OCI-LY7 (cell line): ENCODE measurements at regions not wholly inside any gene's neighbourhood (a gene's known extent, or its start where the extent isn't known, plus 50 kb on each side); places are given as distances from the start of the nearest gene placed in this dataset.
A peak's percentile ranks its signal among the peaks of the same experiment; 100 is the strongest.

Experiments used
- BruUV-seq: library from RNA; stranded (reverse); fragments of 400-500 nt; replicated peaks from 2 replicates; lab custom pipeline; 2021; lab: Mats Ljungman, UMichigan
- CTCF ChIA-PET: fragments of 300-600 bp; sonication (Branson Sonifier 250); formaldehyde crosslinking; loops from one replicate; lab custom pipeline; 2022; ENCODE audit warnings: antibody characterized with exemption; ENCODE audit not compliant: unreplicated experiment; lab: Charles Lee
- POLR2A ChIA-PET: fragments of 300-600 bp; sonication (Branson Sonifier 250); formaldehyde crosslinking; loops from one replicate; lab custom pipeline; 2022; ENCODE audit warnings: antibody characterized with exemption; lab: Charles Lee
- DNase-seq: peaks from one replicate; pipeline ENCODE4 v3.0.0-alpha.2; 2015; ENCODE audit warnings: low spot score
- H2AFZ ChIP-seq: fragments of 200-600 bp; sonication (generic), shearing (Covaris generic); 2 replicates; pipeline ENCODE4 v1.6.1; 2014; ENCODE audit warnings: mild to moderate bottlenecking, antibody characterized with exemption, low read length, moderate library complexity
- H3K27ac ChIP-seq: fragments of 200-600 bp; sonication (generic); 2 replicates; pipeline ENCODE4 v1.5.1; 2014; ENCODE audit warnings: mixed run types, low read depth, mild to moderate bottlenecking, moderate library complexity, low read length, inconsistent platforms; ENCODE audit not compliant: poor library complexity, severe bottlenecking
- H3K36me3 ChIP-seq: fragments of 200-600 bp; sonication (generic); 2 replicates; pipeline ENCODE4 v1.6.1; 2014; ENCODE audit warnings: mild to moderate bottlenecking, antibody characterized with exemption, low read length, moderate library complexity, mixed read lengths; ENCODE audit not compliant: insufficient read depth
- H3K4me1 ChIP-seq: fragments of 200-600 bp; sonication (generic); 2 replicates; pipeline ENCODE4 v1.5.1; 2014; ENCODE audit warnings: mild to moderate bottlenecking, low read length; ENCODE audit not compliant: insufficient read depth, poor library complexity, severe bottlenecking
- H3K4me2 ChIP-seq: fragments of 200-600 bp; sonication (generic); 2 replicates; pipeline ENCODE4 v1.6.1; 2014; ENCODE audit warnings: mild to moderate bottlenecking, low read length
- H3K4me3 ChIP-seq: fragments of 200-600 bp; sonication (generic); 2 replicates; pipeline ENCODE4 v1.5.1; 2014; ENCODE audit warnings: mild to moderate bottlenecking, low read depth, low read length; ENCODE audit not compliant: poor library complexity, severe bottlenecking
- H3K79me2 ChIP-seq: fragments of 200-600 bp; sonication (generic); 2 replicates; pipeline ENCODE4 v1.6.1; 2016; ENCODE audit warnings: low read depth, mild to moderate bottlenecking, low read length, moderate library complexity, mixed read lengths; ENCODE audit not compliant: insufficient read depth
- H3K9me2 ChIP-seq: fragments of 200-600 bp; sonication (generic); 2 replicates; pipeline ENCODE4 v1.6.1; 2016; ENCODE audit warnings: mild to moderate bottlenecking, low read length, mixed read lengths; ENCODE audit not compliant: insufficient read depth
- H3K9me3 ChIP-seq: fragments of 200-600 bp; sonication (generic); 2 replicates; pipeline ENCODE4 v1.6.1; 2014; ENCODE audit warnings: mild to moderate bottlenecking, mixed run types, low read length, mixed read lengths
- H4K20me1 ChIP-seq: fragments of 200-600 bp; sonication (generic); 2 replicates; pipeline ENCODE4 v1.6.1; 2014; ENCODE audit warnings: mild to moderate bottlenecking, antibody characterized with exemption, low read length, moderate library complexity, mixed read lengths; ENCODE audit not compliant: insufficient read depth
- CTCF ChIP-seq: fragments of 200-600 bp; sonication (generic); conservative IDR thresholded peaks from 2 replicates; pipeline ENCODE4 v1.5.1; 2014; ENCODE audit warnings: mild to moderate bottlenecking, antibody characterized with exemption, low read length, moderate library complexity, mixed read lengths
- EZH2phosphoT487 ChIP-seq: fragments of 200-600 bp; sonication (generic); IDR thresholded peaks from 2 replicates; pipeline ENCODE4 v1.6.1; 2018; ENCODE audit warnings: low read depth, borderline replicate concordance, mild to moderate bottlenecking, mixed run types, antibody characterized with exemption, low read length, moderate library complexity, mixed read lengths
- intact Hi-C: fragments of 100-400 bp; cut with micrococcal nuclease; formaldehyde crosslinking; loops from one replicate; pipeline ENCODE4 v1.10.0; 2022; ENCODE audit not compliant: unreplicated experiment

- Histone ChIP-seq H3K79me2 (no peaks in the 10 kb centered on the region), H3K4me2 (no peak overlapping the region), H3K36me3 (no peaks in the 10 kb centered on the region), H3K9me3 (no peaks in the 10 kb centered on the region), H2AFZ (no peak overlapping the region), H3K9me2 (no peaks in the 10 kb centered on the region), H3K4me1 (no peaks in the 10 kb centered on the region), H3K27ac (no peak overlapping the region), H3K4me3 (no peak overlapping the region), H4K20me1 (no peaks in the 10 kb centered on the region)
- TF ChIP-seq EZH2phosphoT487 = no peak
- TF ChIP-seq CTCF = peak; percentile 35; the same call in 1 of the 2 replicates
- no peak for DNase-seq
- CTCF ChIA-PET = no interaction called here
- POLR2A ChIA-PET = no interaction called here
- BruUV-seq = no TSS peak
- intact Hi-C loops = no loop called here
Observed at GRCh38 chr6:147806697-147807096, 298.2 kb downstream of the SAMD5 start.

- Histone ChIP-seq H3K4me1 (no peaks in the 10 kb centered on the region), H3K4me2 (no peak overlapping the region), H2AFZ (no peak overlapping the region), H3K79me2 (no peaks in the 10 kb centered on the region), H4K20me1 (no peaks in the 10 kb centered on the region), H3K9me3 (no peaks in the 10 kb centered on the region), H3K9me2 (no peaks in the 10 kb centered on the region), H3K27ac (no peak overlapping the region), H3K36me3 (no peaks in the 10 kb centered on the region), H3K4me3 (no peak overlapping the region)
- ChIA-PET CTCF (no interaction called here), POLR2A (interaction anchor here (0.7 to 1.3 kb wide), 2 partner anchors 11 to 61 kb away, joined by 3 read pairs; no protein-coding TSS in a partner anchor)
- DNase-seq = no peak
- TF ChIP-seq CTCF (no peak), EZH2phosphoT487 (no peak)
- intact Hi-C loops = no loop called here
- no TSS peak for BruUV-seq
Observed at GRCh38 chr6:147808640-147809039, 300.1 kb downstream of the SAMD5 start.

GRCh38 chr6:147811913-147812629, 303.6 kb downstream of the SAMD5 start:
- Histone ChIP-seq H3K9me2 (no peaks in the 10 kb centered on the region), H3K4me1 (no peaks in the 10 kb centered on the region), H3K4me2 (no peak overlapping the region), H3K36me3 (no peaks in the 10 kb centered on the region), H3K27ac (no peak overlapping the region), H2AFZ (no peak overlapping the region), H3K4me3 (no peak overlapping the region), H3K79me2 (no peaks in the 10 kb centered on the region), H3K9me3 (no peaks in the 10 kb centered on the region), H4K20me1 (no peaks in the 10 kb centered on the region)
- intact Hi-C loops = no loop called here
- BruUV-seq = no TSS peak
- DNase-seq = no peak
- TF ChIP-seq CTCF (no peak), EZH2phosphoT487 (no peak)
- ChIA-PET POLR2A (no interaction called here), CTCF (no interaction called here)
